ENCODE measurements at regions not wholly inside any gene's neighbourhood (a gene's known extent, or its start where the extent isn't known, plus 50 kb on each side); places are given as distances from the start of the nearest gene placed in this dataset.

DNA sequence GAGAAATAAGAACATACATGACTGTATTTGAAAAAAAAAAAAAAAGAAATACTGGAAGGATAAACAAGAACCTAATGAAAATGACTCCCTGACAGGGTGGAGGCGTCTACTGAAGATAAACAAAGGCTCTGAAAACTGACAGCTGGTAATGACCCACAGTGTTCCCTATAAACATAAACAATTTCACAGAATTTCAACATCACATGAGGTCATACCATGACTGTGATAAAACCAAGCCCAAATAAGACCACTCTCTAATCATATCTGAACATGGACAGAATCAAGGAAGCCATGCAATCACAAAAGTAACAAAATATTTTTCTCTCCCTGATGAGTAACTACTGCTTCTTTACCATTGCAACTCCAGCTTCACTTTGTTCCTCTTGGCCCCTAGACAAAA lies 159.3 kb downstream of the FAM124B start:
- Histone ChIP-seq H3K4me3 (no peak overlapping the region), H3K9me2 (ENCODE audit: insufficient read depth) (no peaks in the 10 kb centered on the region; the same call in 1 of the 2 replicates), H3K36me3 (ENCODE audit: insufficient read depth) (no peaks in the 10 kb centered on the region), H3F3A (replicated peaks; ENCODE audit: low read depth) (no peaks in the 10 kb centered on the region), H3K4me2 (no peak overlapping the region), H4K20me1 (replicated peaks; ENCODE audit: insufficient read depth) (no peaks in the 10 kb centered on the region), H3K4me1 (ENCODE audit: insufficient read depth) (no peaks in the 10 kb centered on the region), H3K27ac (ENCODE audit: low read depth) (no peak overlapping the region), H3K27me3 (ENCODE audit: insufficient read depth) (no peaks in the 10 kb centered on the region), H2AFZ (no peak overlapping the region), H3K79me2 (replicated peaks; ENCODE audit: insufficient read depth) (no peaks in the 10 kb centered on the region)
- no peak for DNase-seq (ENCODE audit: low spot score)
- H3K36me3 Mint-ChIP-seq (ENCODE audit: low read depth), result no peaks in the 10 kb centered on the region
- ATAC-seq, result no peak
- no peaks in the 10 kb centered on the region for H3K9me3 Mint-ChIP-seq
- TF ChIP-seq POLR2AphosphoS5 (IDR thresholded peaks at IDR 0.05; ENCODE audit: low read depth), result no peak
- H3K4me3 Mint-ChIP-seq, result no peak overlapping the region
- H3K4me1 Mint-ChIP-seq, result no peaks in the 10 kb centered on the region
- no peaks in the 10 kb centered on the region for H3K27me3 Mint-ChIP-seq (ENCODE audit: insufficient read depth, low read depth, poor library complexity)
- H3K27ac Mint-ChIP-seq, result no peak overlapping the region

DNA sequence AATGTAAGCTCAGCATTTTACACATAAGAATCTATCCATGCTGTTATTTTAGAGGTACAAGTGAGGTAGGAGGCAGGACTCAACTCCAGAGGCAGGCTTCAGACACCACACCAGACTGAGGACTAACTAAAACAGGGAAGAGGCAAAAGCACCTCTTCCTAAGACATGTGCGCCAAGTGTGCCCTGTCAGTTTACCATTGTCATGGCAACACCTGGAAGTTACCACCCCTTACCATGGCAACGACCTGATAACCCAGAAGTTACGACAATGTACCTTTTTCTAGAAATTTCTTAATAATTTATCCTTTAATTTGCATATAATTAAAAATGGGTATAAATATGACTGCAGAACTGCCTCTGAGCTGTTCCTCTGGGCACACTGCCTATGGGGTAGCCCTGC lies 160.1 kb downstream of the FAM124B start:
- no peaks in the 10 kb centered on the region for H3K4me1 Mint-ChIP-seq
- Histone ChIP-seq H4K20me1 (replicated peaks; ENCODE audit: insufficient read depth) (no peaks in the 10 kb centered on the region), H3K27ac (ENCODE audit: low read depth) (no peak overlapping the region), H3F3A (replicated peaks; ENCODE audit: low read depth) (no peaks in the 10 kb centered on the region), H3K9me2 (ENCODE audit: insufficient read depth) (no peaks in the 10 kb centered on the region; the same call in 1 of the 2 replicates), H3K79me2 (replicated peaks; ENCODE audit: insufficient read depth) (no peaks in the 10 kb centered on the region), H3K4me1 (ENCODE audit: insufficient read depth) (no peaks in the 10 kb centered on the region), H3K27me3 (ENCODE audit: insufficient read depth) (no peaks in the 10 kb centered on the region), H3K36me3 (ENCODE audit: insufficient read depth) (no peaks in the 10 kb centered on the region), H3K4me3 (no peak overlapping the region), H3K4me2 (no peak overlapping the region), H2AFZ (no peak overlapping the region)
- no peak overlapping the region for H3K27ac Mint-ChIP-seq
- no peaks in the 10 kb centered on the region for H3K9me3 Mint-ChIP-seq
- H3K36me3 Mint-ChIP-seq (ENCODE audit: low read depth), result no peaks in the 10 kb centered on the region
- DNase-seq (ENCODE audit: low spot score) (no peak), ATAC-seq (no peak)
- no peak overlapping the region for H3K4me3 Mint-ChIP-seq
- H3K27me3 Mint-ChIP-seq (ENCODE audit: insufficient read depth, low read depth, poor library complexity), result no peaks in the 10 kb centered on the region
- TF ChIP-seq ZNF331 (CRISPR knock-in tag; IDR thresholded peaks at IDR 0.05; ENCODE audit: low read depth) (no peak), ZNF114 (CRISPR knock-in tag; IDR thresholded peaks at IDR 0.05) (no peak), EZH2 (IDR thresholded peaks at IDR 0.05; ENCODE audit: low read depth, unreplicated experiment) (no peak), JUNB (IDR thresholded peaks at IDR 0.05; ENCODE audit: unreplicated experiment) (no peak), POLR2AphosphoS5 (IDR thresholded peaks at IDR 0.05; ENCODE audit: low read depth) (no peak), STAT1 (IDR thresholded peaks at IDR 0.05; ENCODE audit: unreplicated experiment) (no peak), NANOG (IDR thresholded peaks at IDR 0.05; ENCODE audit: borderline replicate concordance) (no peak), CREB1 (CRISPR knock-in tag; IDR thresholded peaks at IDR 0.05; ENCODE audit: low read depth) (no peak)
- TF ChIP-seq, protein P1, sequence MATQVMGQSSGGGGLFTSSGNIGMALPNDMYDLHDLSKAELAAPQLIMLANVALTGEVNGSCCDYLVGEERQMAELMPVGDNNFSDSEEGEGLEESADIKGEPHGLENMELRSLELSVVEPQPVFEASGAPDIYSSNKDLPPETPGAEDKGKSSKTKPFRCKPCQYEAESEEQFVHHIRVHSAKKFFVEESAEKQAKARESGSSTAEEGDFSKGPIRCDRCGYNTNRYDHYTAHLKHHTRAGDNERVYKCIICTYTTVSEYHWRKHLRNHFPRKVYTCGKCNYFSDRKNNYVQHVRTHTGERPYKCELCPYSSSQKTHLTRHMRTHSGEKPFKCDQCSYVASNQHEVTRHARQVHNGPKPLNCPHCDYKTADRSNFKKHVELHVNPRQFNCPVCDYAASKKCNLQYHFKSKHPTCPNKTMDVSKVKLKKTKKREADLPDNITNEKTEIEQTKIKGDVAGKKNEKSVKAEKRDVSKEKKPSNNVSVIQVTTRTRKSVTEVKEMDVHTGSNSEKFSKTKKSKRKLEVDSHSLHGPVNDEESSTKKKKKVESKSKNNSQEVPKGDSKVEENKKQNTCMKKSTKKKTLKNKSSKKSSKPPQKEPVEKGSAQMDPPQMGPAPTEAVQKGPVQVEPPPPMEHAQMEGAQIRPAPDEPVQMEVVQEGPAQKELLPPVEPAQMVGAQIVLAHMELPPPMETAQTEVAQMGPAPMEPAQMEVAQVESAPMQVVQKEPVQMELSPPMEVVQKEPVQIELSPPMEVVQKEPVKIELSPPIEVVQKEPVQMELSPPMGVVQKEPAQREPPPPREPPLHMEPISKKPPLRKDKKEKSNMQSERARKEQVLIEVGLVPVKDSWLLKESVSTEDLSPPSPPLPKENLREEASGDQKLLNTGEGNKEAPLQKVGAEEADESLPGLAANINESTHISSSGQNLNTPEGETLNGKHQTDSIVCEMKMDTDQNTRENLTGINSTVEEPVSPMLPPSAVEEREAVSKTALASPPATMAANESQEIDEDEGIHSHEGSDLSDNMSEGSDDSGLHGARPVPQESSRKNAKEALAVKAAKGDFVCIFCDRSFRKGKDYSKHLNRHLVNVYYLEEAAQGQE (IDR thresholded peaks at IDR 0.05; ENCODE audit: unreplicated experiment), result no peak
